ENCODE measurements at regions not wholly inside any gene's neighbourhood (a gene's known extent, or its start where the extent isn't known, plus 50 kb on each side); places are given as distances from the start of the nearest gene placed in this dataset.

DNA sequence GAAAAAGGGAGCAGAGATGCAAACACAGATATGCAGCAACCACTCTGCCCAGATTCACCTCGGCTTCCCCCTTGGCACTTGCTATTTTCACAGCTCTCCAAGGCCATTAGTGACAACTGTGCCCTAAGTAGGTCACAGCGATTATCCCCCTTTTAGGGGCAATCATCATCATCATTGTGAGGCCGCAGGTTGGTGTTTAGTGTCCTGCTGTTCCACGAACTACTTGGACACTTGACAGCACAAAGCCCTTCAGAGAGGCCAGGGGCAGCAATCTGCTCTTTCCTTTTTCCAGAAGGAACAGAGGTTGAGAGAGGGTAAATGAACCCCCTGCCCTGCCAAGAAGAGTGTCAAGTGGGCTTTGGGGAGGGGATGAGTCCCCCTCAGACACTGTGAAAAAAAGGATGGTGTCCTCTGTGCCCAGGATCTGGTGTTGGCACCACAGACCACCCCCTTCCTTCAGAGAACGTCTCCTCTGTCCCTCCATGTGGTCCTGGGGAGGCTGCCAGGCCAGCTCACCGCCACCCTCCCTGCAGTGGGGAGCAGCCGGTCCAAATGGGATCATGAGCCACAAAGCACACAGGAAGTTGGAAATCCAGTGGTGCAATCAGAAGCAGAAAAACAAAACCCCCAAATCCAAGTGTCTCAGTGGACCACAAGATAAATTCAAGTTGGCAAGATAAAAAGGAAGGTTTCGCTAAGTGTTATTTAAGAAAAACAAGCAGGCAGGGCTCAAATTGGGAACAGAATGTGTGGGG is 78.4 kb upstream of the MED9 start:
- peaks cover 24% of the 10 kb centered on the region for H3K27me3 ChIP-seq (replicated peaks; ENCODE audit: insufficient read depth, low read length)
- TF ChIP-seq EZH2phosphoT487 (IDR thresholded peaks at IDR 0.05; ENCODE audit: low read length): no peak
- no peak for TF ChIP-seq EZH2 (optimal IDR thresholded peaks at IDR 0.05; ENCODE audit: low read depth, low read length)
- TF ChIP-seq, protein P1, sequence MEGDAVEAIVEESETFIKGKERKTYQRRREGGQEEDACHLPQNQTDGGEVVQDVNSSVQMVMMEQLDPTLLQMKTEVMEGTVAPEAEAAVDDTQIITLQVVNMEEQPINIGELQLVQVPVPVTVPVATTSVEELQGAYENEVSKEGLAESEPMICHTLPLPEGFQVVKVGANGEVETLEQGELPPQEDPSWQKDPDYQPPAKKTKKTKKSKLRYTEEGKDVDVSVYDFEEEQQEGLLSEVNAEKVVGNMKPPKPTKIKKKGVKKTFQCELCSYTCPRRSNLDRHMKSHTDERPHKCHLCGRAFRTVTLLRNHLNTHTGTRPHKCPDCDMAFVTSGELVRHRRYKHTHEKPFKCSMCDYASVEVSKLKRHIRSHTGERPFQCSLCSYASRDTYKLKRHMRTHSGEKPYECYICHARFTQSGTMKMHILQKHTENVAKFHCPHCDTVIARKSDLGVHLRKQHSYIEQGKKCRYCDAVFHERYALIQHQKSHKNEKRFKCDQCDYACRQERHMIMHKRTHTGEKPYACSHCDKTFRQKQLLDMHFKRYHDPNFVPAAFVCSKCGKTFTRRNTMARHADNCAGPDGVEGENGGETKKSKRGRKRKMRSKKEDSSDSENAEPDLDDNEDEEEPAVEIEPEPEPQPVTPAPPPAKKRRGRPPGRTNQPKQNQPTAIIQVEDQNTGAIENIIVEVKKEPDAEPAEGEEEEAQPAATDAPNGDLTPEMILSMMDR (IDR thresholded peaks at IDR 0.05; ENCODE audit: low read length): no peak
- no peaks in the 10 kb centered on the region for H3K36me3 ChIP-seq (replicated peaks; ENCODE audit: insufficient read depth, low read length)
- H3K4me3 ChIP-seq (ENCODE audit: low read length): no peak overlapping the region
- no peak for DNase-seq
- H2AFZ ChIP-seq (ENCODE audit: low read length): no peak overlapping the region
- no peaks in the 10 kb centered on the region for H3K9me2 ChIP-seq (replicated peaks; ENCODE audit: insufficient read depth, low read length)
- no peak overlapping the region for H3K4me2 ChIP-seq (ENCODE audit: low read depth, low read length)
- no peak overlapping the region for H3K9ac ChIP-seq (ENCODE audit: low read length)
- no peaks in the 10 kb centered on the region for H4K20me1 ChIP-seq (ENCODE audit: insufficient read depth, low read length)
- no peaks in the 10 kb centered on the region for H3K4me1 ChIP-seq (ENCODE audit: low read length)
- H3K27ac ChIP-seq (ENCODE audit: low read length): no peak overlapping the region
- no peaks in the 10 kb centered on the region for H3K79me2 ChIP-seq (ENCODE audit: low read length)
- H3K9me3 ChIP-seq (replicated peaks; ENCODE audit: insufficient read depth, low read length): no peaks in the 10 kb centered on the region
- H3F3A ChIP-seq (ENCODE audit: insufficient read depth, low read length): no peaks in the 10 kb centered on the region

DNA sequence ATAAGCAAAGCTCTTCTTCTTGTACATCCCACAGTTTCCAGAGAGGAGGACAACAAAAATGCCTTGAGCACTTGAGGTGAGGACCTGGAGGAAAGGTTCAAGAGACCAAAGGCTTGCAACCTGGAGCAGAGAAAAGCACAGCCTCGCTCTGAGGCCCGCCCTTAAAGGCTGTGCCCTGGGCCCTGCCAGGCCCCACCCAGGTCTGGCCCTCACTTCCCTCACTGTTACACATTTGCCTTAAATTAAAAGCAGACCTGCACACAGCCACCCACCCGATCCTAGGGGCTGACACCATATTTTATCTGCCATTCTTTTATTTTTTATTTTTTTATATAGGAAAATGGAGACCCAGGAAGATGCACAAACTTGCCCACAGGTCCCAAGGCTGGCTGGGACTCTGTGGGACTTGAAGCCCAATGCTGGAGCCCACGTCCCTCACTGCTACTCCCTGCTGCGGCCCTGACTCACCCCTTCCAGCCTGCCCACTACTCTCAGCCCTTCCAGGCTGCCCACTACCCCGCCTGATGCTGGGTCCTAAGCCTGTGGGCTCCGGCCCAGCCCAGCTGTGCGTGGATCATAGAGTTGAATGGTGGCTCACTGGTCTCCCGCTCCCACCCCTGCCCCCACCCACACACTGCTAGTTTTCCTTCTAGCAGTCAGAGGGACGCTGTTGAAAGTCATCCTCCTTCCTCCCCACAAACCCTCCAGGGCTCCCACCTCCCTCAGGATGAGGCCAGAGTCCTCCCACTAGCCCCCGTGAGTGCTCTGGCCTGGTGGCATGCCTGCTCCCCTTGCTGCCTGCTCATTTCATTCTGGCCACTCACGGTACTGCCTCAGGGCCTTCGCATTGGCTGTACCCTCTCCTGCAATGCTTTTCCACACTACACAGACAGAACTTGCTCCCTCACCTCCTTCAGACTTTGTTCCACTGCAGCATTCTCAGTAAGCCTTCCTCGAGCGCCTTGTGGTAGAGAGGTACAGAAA is 77.6 kb upstream of the MED9 start:
- Histone ChIP-seq H3K79me2 (ENCODE audit: low read length) (no peaks in the 10 kb centered on the region), H3K4me1 (ENCODE audit: low read length) (no peaks in the 10 kb centered on the region), H3K27ac (ENCODE audit: low read length) (no peak overlapping the region), H3K9ac (ENCODE audit: low read length) (no peak overlapping the region), H3K4me2 (ENCODE audit: low read depth, low read length) (no peak overlapping the region), H3K27me3 (replicated peaks; ENCODE audit: insufficient read depth, low read length) (peaks cover 28% of the 10 kb centered on the region), H3K9me2 (replicated peaks; ENCODE audit: insufficient read depth, low read length) (no peaks in the 10 kb centered on the region), H3F3A (ENCODE audit: insufficient read depth, low read length) (no peaks in the 10 kb centered on the region), H3K36me3 (replicated peaks; ENCODE audit: insufficient read depth, low read length) (no peaks in the 10 kb centered on the region), H4K20me1 (ENCODE audit: insufficient read depth, low read length) (no peaks in the 10 kb centered on the region), H3K9me3 (replicated peaks; ENCODE audit: insufficient read depth, low read length) (no peaks in the 10 kb centered on the region), H2AFZ (ENCODE audit: low read length) (no peak overlapping the region), H3K4me3 (ENCODE audit: low read length) (no peak overlapping the region)
- TF ChIP-seq, protein P1 (IDR thresholded peaks at IDR 0.05; ENCODE audit: low read length): no peak
- TF ChIP-seq EZH2 (optimal IDR thresholded peaks at IDR 0.05; ENCODE audit: low read depth, low read length): no peak
- no peak for TF ChIP-seq EZH2phosphoT487 (IDR thresholded peaks at IDR 0.05; ENCODE audit: low read length)
- no peak for DNase-seq

DNA sequence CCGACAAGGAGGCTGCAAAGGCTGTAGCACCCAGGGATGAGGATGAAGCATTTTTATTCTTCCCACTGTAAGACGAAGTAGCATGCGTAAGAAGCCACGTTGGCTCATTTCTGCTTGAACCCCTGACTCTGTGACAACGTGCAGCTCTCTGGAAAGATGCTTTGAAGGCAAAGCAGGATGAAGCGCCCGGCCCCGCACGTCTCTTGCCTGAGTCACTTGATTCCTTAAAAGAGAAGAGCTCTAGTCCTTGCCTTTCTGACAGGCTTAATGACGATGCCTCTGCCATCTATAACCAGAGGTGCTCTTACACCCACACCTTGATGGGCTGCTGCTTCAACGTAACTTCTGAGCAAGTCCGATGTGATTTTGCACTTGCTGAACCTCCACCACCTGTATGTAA is 76.7 kb upstream of the MED9 start:
- Histone ChIP-seq H3K9me3 (replicated peaks; ENCODE audit: insufficient read depth, low read length) (no peaks in the 10 kb centered on the region), H3K9me2 (replicated peaks; ENCODE audit: insufficient read depth, low read length) (no peaks in the 10 kb centered on the region), H3K27me3 (replicated peaks; ENCODE audit: insufficient read depth, low read length) (peaks cover 28% of the 10 kb centered on the region), H2AFZ (ENCODE audit: low read length) (no peak overlapping the region), H3K4me3 (ENCODE audit: low read length) (no peak overlapping the region), H4K20me1 (ENCODE audit: insufficient read depth, low read length) (no peaks in the 10 kb centered on the region), H3K36me3 (replicated peaks; ENCODE audit: insufficient read depth, low read length) (no peaks in the 10 kb centered on the region), H3K27ac (ENCODE audit: low read length) (no peak overlapping the region), H3F3A (ENCODE audit: insufficient read depth, low read length) (no peaks in the 10 kb centered on the region), H3K4me2 (ENCODE audit: low read depth, low read length) (no peak overlapping the region), H3K4me1 (ENCODE audit: low read length) (no peaks in the 10 kb centered on the region), H3K9ac (ENCODE audit: low read length) (no peak overlapping the region), H3K79me2 (ENCODE audit: low read length) (no peaks in the 10 kb centered on the region)
- TF ChIP-seq EZH2phosphoT487 (IDR thresholded peaks at IDR 0.05; ENCODE audit: low read length) (no peak), EZH2 (optimal IDR thresholded peaks at IDR 0.05; ENCODE audit: low read depth, low read length) (no peak)
- TF ChIP-seq, protein P1 (IDR thresholded peaks at IDR 0.05; ENCODE audit: low read length): no peak
- no peak for DNase-seq

All from MM.1S (cell line).